ENCODE measurements at regions not wholly inside any gene's neighbourhood (a gene's known extent, or its start where the extent isn't known, plus 50 kb on each side); places are given as distances from the start of the nearest gene placed in this dataset.

DNA sequence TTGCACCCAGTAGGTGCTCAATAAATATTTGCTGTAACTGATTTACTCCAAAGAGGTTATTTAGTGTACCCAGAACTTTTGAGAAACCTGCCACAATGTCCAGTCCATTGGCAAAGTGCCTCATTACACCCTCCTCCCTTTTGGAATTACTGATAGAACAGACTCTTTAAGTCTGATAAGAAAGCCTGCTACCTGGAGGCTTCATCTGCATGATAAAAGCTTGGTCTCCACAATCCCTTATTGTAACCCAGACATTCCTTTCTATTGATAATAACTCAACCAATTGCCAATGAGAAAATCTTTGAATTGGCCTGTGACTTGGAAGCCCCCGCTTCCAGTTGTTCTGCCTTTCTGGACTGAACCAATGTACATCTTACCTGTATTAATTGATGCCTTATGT is 127.0 kb upstream of the FOXN2 start:
- Histone ChIP-seq H3K27me3 (no peaks in the 10 kb centered on the region), H3K4me3 (replicated peaks in 1 of 3) (no peak overlapping the region), H3K4me1 (no peaks in the 10 kb centered on the region), H3K36me3 (no peaks in the 10 kb centered on the region), H3K27ac (no peak overlapping the region), H3K9me3 (no peaks in the 10 kb centered on the region)
- 92 to 100% methylated on average over 1 of the region's 1 CpG for WGBS, 2 donors
- intact Hi-C loops (cut with DNase I) = no loop called here
- no peak for DNase-seq
- TF ChIP-seq, protein P1, sequence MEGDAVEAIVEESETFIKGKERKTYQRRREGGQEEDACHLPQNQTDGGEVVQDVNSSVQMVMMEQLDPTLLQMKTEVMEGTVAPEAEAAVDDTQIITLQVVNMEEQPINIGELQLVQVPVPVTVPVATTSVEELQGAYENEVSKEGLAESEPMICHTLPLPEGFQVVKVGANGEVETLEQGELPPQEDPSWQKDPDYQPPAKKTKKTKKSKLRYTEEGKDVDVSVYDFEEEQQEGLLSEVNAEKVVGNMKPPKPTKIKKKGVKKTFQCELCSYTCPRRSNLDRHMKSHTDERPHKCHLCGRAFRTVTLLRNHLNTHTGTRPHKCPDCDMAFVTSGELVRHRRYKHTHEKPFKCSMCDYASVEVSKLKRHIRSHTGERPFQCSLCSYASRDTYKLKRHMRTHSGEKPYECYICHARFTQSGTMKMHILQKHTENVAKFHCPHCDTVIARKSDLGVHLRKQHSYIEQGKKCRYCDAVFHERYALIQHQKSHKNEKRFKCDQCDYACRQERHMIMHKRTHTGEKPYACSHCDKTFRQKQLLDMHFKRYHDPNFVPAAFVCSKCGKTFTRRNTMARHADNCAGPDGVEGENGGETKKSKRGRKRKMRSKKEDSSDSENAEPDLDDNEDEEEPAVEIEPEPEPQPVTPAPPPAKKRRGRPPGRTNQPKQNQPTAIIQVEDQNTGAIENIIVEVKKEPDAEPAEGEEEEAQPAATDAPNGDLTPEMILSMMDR (IDR thresholded peaks at IDR 0.05) = no peak
- no peak for TF ChIP-seq POLR2A (IDR thresholded peaks at IDR 0.05)

DNA sequence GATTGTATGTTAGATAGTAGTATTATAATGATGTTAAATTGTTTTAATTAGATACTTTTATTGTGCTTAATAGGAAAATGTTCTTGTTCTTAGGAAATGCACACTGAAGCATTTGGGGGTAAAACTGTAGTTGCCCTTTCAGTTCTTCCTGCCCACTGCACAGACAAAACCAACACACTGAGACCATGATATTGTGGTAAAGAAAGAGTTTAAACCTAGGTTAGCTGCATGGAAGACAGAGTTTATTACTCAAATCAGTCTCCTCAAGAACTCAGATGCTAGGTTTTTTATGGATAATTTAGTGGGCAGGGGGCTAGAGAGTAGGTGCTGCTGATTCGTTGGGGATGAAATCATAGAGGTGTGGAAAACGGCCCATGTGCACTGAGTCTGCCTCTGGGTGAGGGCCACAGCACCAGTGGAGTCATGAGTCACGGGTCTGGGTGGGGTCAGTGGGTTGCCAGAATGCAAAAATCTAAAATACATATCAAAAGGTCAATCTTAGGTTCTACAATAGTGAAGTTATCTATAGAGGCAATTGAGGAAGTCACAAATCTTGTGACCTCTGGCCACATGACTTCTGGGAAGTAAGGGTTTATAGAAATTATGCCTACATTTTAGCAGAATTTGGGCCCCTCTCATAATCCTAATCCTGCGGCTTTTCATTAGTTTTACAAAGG is 124.8 kb upstream of the FOXN2 start:
- no peaks in the 10 kb centered on the region for H3K27me3 ChIP-seq
- no peak overlapping the region for H3K4me3 ChIP-seq (replicated peaks in 1 of 3)
- intact Hi-C loops (cut with DNase I) = no loop called here
- H3K9me3 ChIP-seq = no peaks in the 10 kb centered on the region
- no peak for DNase-seq
- TF ChIP-seq, protein P1 (IDR thresholded peaks at IDR 0.05) = no peak
- no peak for TF ChIP-seq POLR2A (IDR thresholded peaks at IDR 0.05)
- WGBS, 2 donors = 82 to 90% methylated on average over 4 of the region's 4 CpGs
- H3K27ac ChIP-seq = no peak overlapping the region
- H3K36me3 ChIP-seq = no peaks in the 10 kb centered on the region
- no peaks in the 10 kb centered on the region for H3K4me1 ChIP-seq

DNA sequence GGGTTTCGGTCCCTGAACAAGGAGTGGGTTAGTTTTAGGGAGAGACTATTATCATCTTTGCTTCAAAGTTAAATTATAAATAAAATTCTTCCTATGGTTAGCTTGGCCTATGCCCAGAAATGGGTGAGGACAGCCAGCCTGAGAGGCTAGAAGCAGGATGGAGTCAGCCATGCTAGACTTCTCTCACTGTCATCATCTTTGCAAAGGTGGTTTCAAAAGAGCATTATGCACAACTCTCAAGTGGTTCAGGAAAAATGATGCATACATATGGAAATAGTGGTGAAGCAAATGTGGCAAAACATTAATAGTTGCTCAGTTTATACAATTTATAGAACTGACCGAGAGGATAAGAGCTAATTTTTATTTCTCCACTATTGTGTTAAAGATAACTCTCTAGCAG is 124.3 kb upstream of the FOXN2 start:
- Histone ChIP-seq H3K4me1 (no peaks in the 10 kb centered on the region), H3K9me3 (no peaks in the 10 kb centered on the region), H3K27ac (no peak overlapping the region), H3K36me3 (no peaks in the 10 kb centered on the region), H3K4me3 (replicated peaks in 1 of 3) (no peak overlapping the region), H3K27me3 (no peaks in the 10 kb centered on the region)
- no peak for DNase-seq
- intact Hi-C loops (cut with DNase I) = no loop called here
- WGBS, 2 donors = 97 to 98% methylated on average over 2 of the region's 2 CpGs
- TF ChIP-seq POLR2A (IDR thresholded peaks at IDR 0.05) = no peak
- TF ChIP-seq, protein P1 (IDR thresholded peaks at IDR 0.05) = no peak

DNA sequence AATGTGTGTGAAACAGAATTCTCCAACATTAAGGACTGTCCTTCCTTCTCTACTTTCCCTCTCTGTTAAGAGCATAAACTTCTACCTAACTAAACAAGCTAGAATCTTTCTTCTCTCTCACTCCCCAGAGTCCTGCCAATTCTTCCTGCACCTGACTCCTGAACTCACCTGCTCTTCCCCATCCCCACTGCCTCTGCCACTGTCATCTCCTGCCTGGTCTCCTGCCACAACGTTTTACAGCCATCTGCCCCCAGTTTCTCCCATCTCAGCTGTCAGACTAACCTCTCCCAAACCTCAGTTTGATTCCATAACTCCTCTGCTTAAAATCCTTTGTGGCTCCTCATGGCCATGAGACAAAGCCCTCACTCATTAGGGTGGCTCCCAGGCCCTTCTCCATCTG is 119.8 kb upstream of the FOXN2 start:
- no peak overlapping the region for H3K4me3 ChIP-seq (replicated peaks in 1 of 3)
- H3K27me3 ChIP-seq = no peaks in the 10 kb centered on the region
- TF ChIP-seq POLR2A (IDR thresholded peaks at IDR 0.05) = no peak
- TF ChIP-seq, protein P1 (IDR thresholded peaks at IDR 0.05) = no peak
- intact Hi-C loops (cut with DNase I) = no loop called here
- no peaks in the 10 kb centered on the region for H3K36me3 ChIP-seq
- H3K4me1 ChIP-seq = no peaks in the 10 kb centered on the region
- no peak overlapping the region for H3K27ac ChIP-seq
- no peaks in the 10 kb centered on the region for H3K9me3 ChIP-seq
- 47 to 48% methylated on average over 1 of the region's 1 CpG for WGBS, 2 donors
- no peak for DNase-seq

DNA sequence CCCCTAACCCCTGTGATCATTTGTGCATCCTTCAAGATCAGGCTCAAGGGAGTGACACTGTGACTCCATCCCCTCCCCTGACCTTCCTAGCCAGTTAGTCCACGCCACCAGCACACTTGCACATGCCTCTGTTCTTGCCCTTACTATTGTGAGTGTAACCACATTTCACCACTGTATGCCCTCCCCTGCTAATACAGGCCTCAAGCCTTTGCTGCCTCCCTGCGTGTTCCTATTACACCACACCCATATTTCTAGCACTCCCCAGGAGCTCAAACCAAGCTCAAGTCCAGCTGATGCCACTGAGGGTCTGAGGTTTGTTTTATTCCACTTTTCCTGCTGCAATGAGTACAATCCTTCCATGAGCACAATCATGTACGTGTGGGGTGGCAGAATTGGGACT is 119.3 kb upstream of the FOXN2 start:
- intact Hi-C loops (cut with DNase I) = no loop called here
- Histone ChIP-seq H3K36me3 (no peaks in the 10 kb centered on the region), H3K4me1 (no peaks in the 10 kb centered on the region), H3K4me3 (replicated peaks in 1 of 3) (no peak overlapping the region), H3K9me3 (no peaks in the 10 kb centered on the region), H3K27me3 (no peaks in the 10 kb centered on the region), H3K27ac (no peak overlapping the region)
- no peak for DNase-seq
- WGBS, 2 donors = 92 to 95% methylated on average over 3 of the region's 3 CpGs
- TF ChIP-seq, protein P1 (IDR thresholded peaks at IDR 0.05) = no peak
- no peak for TF ChIP-seq POLR2A (IDR thresholded peaks at IDR 0.05)
